ENCODE measurements at regions not wholly inside any gene's neighbourhood (a gene's known extent, or its start where the extent isn't known, plus 50 kb on each side); places are given as distances from the start of the nearest gene placed in this dataset.

DNA sequence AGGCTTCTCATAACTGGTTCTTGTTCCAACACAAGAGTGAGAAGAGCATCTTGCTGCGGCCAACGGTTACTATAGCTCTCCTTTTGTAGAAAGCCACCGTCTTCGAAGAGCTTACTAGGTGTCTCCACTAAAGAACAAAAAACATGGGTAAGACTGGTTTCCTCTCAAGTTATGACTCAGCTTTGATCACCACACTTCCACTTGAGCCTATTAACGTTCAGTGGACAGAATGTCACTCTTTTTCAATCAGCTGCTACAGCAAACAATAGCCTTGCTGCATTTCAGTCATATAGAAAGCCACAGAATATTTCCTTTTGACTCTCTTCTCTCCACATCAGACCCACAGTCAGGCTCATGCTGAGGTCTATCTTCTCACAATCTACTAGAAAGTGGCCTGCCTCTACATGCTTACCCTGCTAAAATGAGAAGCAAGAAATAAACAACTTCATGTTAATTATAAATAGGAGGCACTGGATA lies 243.5 kb upstream of the PREP start:
- TF ChIP-seq, protein P1, sequence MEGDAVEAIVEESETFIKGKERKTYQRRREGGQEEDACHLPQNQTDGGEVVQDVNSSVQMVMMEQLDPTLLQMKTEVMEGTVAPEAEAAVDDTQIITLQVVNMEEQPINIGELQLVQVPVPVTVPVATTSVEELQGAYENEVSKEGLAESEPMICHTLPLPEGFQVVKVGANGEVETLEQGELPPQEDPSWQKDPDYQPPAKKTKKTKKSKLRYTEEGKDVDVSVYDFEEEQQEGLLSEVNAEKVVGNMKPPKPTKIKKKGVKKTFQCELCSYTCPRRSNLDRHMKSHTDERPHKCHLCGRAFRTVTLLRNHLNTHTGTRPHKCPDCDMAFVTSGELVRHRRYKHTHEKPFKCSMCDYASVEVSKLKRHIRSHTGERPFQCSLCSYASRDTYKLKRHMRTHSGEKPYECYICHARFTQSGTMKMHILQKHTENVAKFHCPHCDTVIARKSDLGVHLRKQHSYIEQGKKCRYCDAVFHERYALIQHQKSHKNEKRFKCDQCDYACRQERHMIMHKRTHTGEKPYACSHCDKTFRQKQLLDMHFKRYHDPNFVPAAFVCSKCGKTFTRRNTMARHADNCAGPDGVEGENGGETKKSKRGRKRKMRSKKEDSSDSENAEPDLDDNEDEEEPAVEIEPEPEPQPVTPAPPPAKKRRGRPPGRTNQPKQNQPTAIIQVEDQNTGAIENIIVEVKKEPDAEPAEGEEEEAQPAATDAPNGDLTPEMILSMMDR (IDR thresholded peaks at IDR 0.05; ENCODE audit: low read depth, low read length, poor library complexity, severe bottlenecking): no peak
- TF ChIP-seq EZH2phosphoT487 (IDR thresholded peaks at IDR 0.05; ENCODE audit: borderline replicate concordance, low read length): no peak

All from DOHH2 (cell line).